ENCODE measurements at regions not wholly inside any gene's neighbourhood (a gene's known extent, or its start where the extent isn't known, plus 50 kb on each side); places are given as distances from the start of the nearest gene placed in this dataset.
A peak's percentile ranks its signal among the peaks of the same experiment; 100 is the strongest.
"Not testable (repeated sequence)": the region's sequence is repeated elsewhere in the genome, so short reads cannot be mapped to it uniquely, and the experiment has no call there.

DNA sequence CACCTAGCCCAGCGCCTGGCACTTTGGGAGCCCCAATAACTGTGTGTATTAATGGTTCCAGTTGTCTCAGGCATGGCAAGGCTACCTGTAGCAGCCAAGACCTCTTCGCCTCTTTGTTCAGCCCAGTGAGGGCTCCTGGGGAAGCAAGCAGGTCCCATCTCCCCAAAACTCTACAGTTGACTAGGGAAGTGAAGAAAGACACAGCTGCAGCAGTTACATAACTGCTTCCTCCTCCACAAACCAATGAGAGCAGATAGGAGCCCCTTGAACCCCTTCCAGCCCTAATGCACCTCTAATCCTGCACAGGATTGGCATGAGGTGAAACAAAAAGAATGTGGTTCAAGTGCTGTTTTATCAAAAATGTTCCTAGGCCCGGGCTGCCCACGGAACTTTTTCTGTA, 100.5 kb downstream of the SYF2 start:
- no peak for DNase-seq

- no peak for DNase-seq
These were observed 101.4 kb downstream of the SYF2 start for GRCh38 chr1:25130895-25131294.

DNA sequence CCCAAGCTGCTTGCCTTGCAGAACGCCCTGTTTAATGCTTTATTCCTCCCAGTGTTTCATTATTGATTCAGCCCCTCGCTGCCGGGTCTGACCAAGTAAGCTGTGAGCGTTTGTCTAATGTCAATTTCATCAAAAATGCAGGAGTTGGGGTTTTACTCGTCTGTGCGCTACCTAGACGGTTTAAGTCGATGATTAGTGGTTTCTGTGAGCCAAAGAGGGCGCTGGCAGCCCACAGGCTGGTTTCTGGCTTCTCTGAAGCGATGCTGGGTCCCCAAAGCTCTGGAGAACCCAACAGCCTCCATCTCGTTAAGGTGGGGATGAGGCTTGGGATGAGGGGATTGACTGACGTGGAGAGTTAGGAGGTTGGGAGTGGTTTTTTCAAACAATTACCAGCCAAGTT, 102.9 kb downstream of the SYF2 start:
- DNase-seq = no peak

- no peak for DNase-seq
These were observed 104.1 kb downstream of the SYF2 start for GRCh38 chr1:25128121-25128621.

GRCh38 chr1:25126562-25126961, 105.7 kb downstream of the SYF2 start:
- no peak for DNase-seq

DNA sequence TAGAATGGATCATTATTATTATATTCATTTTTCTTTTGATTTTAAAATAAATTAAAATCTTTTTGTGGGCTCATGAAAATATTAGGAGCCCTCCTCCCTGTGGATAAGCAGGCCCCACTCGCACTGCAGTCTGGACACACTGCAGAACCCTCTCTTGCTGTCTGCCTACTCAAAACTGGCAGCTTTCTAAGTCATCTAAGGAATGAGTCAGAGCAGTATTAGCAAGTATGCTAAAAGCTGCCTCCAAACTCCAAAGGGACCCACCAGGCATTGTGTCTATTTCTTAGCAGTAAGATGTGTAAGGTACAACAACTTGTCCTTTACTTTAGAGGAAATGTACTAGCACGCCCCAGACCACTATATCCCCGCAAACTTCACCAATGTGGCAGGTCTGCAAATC, 108.8 kb downstream of the SYF2 start:
- no peak for DNase-seq

DNA sequence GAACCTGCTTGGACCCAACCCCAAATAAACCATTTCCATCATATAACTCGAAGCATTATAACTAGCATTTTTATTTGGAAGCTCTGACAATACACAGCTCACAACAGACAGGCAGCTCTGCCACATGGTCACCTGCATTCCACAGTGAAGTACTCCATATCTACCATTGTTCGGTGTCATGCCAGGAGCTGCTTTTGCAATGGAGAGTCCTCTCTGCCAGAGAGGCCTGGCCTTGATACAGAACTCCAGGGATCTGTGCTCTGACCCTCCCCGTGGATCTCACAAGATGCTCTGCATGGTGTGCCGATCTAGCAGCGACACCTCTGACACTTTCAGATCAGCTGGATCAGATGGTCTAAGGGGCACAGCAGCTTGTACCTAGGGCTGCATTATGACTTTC, 109.6 kb downstream of the SYF2 start:
- no peak for DNase-seq

GRCh38 chr1:25120281-25120680, 112.0 kb downstream of the SYF2 start:
- no peak for DNase-seq

DNA sequence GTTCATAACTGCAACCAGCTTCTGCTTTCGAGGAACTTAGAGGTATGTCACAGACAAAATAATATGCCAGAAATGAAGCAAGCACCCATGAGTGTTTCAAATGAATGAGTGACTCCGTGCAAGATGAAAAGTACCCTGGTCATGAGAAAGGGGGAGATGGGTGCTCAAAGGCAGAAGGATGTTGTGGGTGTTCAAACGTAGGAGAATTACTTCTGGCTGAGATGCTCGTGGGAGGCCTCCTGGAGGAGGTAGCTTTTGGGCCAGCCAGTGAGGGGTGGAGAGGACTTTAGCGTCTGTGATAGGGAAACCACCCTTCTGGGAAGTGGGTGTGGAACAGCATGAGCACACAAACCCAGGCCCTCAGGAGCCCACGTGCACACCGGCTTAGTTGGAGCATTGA, 113.8 kb downstream of the SYF2 start:
- no peak for DNase-seq

GRCh38 chr1:25117233-25117823, 115.0 kb downstream of the SYF2 start:
- DNase-seq = no peak

GRCh38 chr1:25116832-25117231, 115.5 kb downstream of the SYF2 start:
- DNase-seq = no peak

DNA sequence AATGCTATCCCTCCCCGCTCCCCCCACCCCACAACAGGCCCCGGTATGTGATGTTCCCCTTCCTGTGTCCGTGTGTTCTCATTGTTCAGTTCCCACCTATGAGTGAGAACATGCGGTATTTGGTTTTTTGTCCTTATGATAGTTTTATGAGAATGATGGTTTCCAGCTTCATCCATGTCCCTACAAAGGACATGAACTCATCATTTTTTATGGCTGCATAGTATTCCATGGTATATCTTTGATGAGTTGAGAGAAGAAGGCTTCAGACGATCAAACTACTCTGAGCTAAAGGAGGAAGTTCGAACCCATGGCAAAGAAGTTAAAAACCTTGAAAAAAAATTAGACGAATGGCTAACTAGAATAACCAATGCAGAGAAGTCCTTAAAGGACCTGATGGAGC, 116.2 kb downstream of the SYF2 start:
- not testable (repeated sequence) for DNase-seq

- no peak for DNase-seq
These were observed 118.6 kb downstream of the SYF2 start for GRCh38 chr1:25113731-25114130.

DNA sequence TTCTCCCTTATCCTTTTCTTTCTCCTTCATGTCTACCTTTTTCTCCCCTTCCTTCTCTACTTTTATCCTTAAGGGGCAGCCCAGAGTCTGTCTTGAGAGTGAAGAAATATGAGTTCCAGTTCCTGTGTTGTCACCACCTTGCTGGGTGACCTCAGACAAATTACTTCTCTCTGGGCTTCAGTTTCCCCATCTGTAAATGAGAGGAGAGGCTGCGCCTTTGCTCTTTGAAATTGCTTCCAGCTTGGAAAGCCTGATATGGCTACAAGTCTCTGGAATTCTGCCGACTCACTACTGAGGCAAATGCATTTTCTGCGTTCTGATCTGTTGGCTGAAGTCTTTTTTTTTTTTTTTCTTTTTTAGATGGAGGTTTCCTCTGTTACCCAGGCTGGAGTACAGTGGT, 119.2 kb downstream of the SYF2 start:
- no peak for DNase-seq

DNA sequence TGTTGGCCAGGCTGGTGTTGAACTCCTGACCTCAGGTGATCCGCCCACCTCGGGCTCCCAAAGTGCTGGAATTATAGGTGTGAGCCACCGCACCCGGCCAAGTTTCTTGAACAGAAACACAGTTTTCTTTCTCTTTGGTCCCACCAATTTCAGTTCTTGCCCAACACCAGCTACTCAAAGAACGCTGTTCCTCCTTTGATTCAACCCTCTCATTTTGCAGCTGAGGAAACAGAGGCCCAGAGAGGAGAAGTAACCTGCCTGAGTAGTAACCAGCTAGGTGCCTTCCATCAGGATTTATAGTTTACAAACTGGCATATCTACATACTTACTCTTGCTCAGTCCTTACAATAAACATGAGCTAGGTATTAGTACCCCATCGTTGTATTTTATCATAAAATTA, 119.9 kb downstream of the SYF2 start:
- DNase-seq = no peak

DNA sequence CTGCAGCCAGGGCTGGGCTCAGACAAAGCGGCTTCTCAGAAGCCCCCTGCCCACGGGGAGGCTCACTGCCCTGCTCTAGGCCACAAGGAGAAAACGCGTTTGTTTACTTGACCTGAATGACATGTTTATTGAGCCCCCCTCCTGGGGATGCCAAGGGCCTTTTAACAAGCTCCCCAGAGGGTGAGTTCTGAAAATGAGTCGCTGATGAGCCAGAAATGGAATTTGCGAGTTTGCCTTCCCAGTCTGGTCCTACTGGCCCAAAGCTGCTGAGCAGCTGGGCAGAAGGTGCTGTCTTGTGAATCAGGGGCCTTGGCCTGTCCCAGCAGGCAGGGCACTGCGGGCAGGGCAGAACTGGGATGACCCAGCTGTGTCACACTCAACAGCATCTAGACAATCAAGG, 120.6 kb downstream of the SYF2 start:
- DNase-seq = no peak

GRCh38 chr1:25110485-25110884, 121.8 kb downstream of the SYF2 start:
- DNase-seq = no peak

- DNase-seq = no peak
These were observed 122.3 kb downstream of the SYF2 start for GRCh38 chr1:25110036-25110435.

GRCh38 chr1:25109531-25109951, 122.8 kb downstream of the SYF2 start:
- peak; percentile 59 for DNase-seq

DNA sequence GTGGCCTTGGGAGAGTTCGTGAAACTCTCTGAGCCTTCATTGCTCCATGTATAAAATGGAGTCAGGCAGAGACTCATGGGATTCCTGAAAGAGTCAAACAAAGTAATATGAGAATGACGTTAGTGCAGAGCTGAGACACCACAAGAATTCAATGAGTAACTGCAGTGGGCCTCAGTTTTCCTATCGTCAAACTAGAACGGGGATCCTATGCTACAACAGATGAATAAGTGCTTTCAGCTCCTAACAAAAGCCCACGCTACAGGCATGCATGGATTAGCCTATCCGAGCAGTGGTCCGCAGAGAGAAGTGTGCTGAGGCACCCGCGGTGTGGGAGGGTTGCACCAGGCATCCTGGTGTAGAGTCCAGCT, 124.7 kb downstream of the SYF2 start:
- DNase-seq = no peak

- DNase-seq = no peak
These were observed 125.2 kb downstream of the SYF2 start for GRCh38 chr1:25106976-25107642.

- no peak for DNase-seq
These were observed 126.0 kb downstream of the SYF2 start for GRCh38 chr1:25106352-25106751.

- DNase-seq = no peak
These were observed 126.5 kb downstream of the SYF2 start for GRCh38 chr1:25105836-25106235.

- DNase-seq = no peak
These were observed 127.3 kb downstream of the SYF2 start for GRCh38 chr1:25104932-25105561.
